ENCODE measurements at regions not wholly inside any gene's neighbourhood (a gene's known extent, or its start where the extent isn't known, plus 50 kb on each side); places are given as distances from the start of the nearest gene placed in this dataset.

DNA sequence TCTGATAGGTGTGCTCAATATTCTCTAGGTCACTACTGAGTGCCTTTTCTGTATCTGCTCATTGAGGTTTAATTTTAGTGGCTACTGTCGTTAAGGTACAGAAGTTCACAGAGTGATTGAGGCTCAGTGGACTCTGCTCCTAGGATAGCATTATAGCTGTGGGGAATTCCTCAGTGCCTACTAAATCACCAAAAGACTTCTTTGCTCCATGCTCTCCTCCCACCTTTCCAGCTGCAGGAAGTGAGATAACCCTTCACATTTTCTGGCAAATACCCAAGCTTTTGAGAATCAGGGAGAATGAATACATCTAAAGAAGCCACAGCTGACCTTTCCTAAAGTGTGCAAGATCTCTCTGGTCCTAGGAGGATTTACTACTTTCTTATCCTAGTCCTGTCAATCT lies 95.2 kb upstream of the FSIP2 start:
- TF ChIP-seq, protein P1, sequence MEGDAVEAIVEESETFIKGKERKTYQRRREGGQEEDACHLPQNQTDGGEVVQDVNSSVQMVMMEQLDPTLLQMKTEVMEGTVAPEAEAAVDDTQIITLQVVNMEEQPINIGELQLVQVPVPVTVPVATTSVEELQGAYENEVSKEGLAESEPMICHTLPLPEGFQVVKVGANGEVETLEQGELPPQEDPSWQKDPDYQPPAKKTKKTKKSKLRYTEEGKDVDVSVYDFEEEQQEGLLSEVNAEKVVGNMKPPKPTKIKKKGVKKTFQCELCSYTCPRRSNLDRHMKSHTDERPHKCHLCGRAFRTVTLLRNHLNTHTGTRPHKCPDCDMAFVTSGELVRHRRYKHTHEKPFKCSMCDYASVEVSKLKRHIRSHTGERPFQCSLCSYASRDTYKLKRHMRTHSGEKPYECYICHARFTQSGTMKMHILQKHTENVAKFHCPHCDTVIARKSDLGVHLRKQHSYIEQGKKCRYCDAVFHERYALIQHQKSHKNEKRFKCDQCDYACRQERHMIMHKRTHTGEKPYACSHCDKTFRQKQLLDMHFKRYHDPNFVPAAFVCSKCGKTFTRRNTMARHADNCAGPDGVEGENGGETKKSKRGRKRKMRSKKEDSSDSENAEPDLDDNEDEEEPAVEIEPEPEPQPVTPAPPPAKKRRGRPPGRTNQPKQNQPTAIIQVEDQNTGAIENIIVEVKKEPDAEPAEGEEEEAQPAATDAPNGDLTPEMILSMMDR (conservative IDR thresholded peaks at IDR 0.05): no peak
- H3K27ac ChIP-seq: no peak overlapping the region

DNA sequence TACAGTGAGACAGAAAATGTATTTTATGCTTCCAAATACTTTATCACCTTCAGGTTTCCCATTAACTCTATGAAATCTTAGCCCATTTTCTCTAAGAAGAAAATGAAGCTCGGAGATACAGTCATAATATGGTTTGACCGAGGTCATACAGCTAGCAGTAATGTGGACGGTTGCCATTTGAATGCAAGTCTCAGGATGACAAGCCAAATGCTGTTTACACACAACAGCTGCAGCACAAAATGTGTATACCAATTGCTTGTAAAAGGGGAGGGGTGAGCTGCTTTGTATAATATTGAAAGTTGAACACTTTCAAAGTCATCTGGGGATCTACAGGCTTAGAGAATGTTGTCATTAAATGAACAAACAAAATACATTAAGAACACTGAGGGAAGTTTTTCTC lies 93.8 kb upstream of the FSIP2 start:
- no peak overlapping the region for H3K27ac ChIP-seq
- TF ChIP-seq, protein P1 (conservative IDR thresholded peaks at IDR 0.05): no peak

GRCh38 chr2:185645529-185645928 lies 93.1 kb upstream of the FSIP2 start:
- H3K27ac ChIP-seq: no peak overlapping the region
- TF ChIP-seq, protein P1 (conservative IDR thresholded peaks at IDR 0.05): no peak

DNA sequence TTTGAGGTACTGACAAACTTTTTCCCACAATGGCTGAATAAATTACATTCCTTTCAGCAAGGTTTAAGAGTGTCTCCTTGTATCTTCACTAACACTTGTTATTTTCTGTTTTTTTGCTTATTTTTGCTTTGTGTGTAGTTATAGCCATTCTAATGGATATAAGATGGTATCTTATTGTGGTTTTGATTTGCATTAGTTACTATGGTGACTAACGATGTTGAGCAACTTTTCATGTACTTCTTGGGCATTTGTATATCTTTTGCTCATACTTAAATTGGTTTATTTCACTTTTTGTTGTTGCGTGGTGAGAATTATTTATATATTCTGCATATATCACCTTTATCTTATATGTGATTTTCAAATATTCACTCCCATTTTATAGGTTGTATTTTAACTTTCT lies 79.9 kb upstream of the FSIP2 start:
- H3K27ac ChIP-seq: no peak overlapping the region
- TF ChIP-seq, protein P1 (conservative IDR thresholded peaks at IDR 0.05): no peak

DNA sequence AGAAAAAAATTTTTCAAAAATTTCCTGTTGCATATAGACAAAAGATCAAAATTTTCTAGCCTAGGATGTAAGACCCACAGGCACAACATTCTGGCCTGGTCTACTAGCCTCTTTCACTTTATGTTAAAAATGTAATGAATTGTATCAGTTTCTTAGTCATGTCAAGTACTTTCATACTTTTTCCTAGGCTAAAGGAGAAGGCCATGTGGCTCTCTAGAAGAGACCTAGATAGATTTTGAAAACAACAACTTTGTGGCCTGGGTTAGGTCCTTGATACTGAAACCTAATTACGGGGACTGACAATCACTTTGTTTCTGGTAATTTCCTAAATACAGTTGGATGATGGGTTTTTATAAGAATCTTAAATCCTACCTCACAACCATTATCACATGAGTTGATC lies 74.8 kb upstream of the FSIP2 start:
- TF ChIP-seq, protein P1 (conservative IDR thresholded peaks at IDR 0.05): no peak
- no peak overlapping the region for H3K27ac ChIP-seq

GRCh38 chr2:185664384-185664783 lies 74.2 kb upstream of the FSIP2 start:
- TF ChIP-seq, protein P1 (conservative IDR thresholded peaks at IDR 0.05): no peak
- H3K27ac ChIP-seq: no peak overlapping the region

DNA sequence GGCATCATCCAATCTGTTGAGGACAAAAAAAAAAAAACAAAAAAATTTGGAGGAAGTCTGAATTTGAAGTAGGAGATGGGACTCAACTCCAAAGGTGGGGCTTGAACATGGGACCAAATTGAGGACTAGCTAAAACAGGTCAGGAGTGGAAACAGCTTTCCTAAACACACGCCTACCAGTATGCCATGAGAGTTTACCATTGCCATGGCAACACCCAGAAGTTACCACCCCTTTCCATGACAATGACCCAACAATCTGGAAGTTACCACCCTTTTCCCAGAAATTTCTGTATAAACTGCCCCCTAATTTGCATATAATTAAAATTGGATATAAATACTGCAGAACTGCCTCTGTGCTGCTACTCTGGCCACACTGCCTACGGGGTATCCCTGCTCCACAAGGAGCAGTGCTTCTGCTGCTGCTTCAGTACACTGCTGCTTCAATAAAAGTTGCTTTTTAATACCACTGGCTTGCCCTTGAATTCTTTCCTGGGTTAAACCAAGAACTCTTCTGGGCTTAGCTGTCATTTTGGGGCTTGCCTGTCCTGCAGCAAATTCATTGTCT lies 73.3 kb upstream of the FSIP2 start:
- TF ChIP-seq, protein P1 (conservative IDR thresholded peaks at IDR 0.05): no peak
- no peak overlapping the region for H3K27ac ChIP-seq
